ENCODE measurements at regions not wholly inside any gene's neighbourhood (a gene's known extent, or its start where the extent isn't known, plus 50 kb on each side); places are given as distances from the start of the nearest gene placed in this dataset.

DNA sequence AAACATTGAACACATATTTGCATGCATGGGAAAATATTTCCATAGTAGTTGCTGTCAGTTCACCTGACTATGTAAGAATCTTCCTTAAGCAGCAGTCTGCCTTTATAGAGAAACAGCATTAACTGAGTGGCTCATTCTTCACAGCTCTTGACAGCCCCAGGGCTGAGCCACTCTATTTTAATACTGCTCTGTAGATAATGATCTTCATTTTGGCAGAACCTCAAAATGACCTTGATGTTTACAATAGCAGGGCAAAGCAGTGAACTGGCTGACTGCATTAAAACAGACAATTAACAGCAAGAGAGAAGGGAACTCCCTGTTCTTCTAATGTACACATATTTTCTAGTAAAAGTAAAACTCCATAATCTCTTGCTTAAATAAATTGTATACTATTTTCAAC is 580.6 kb upstream of the SOX11 start:
- peak; percentile 73 for DNase-seq

DNA sequence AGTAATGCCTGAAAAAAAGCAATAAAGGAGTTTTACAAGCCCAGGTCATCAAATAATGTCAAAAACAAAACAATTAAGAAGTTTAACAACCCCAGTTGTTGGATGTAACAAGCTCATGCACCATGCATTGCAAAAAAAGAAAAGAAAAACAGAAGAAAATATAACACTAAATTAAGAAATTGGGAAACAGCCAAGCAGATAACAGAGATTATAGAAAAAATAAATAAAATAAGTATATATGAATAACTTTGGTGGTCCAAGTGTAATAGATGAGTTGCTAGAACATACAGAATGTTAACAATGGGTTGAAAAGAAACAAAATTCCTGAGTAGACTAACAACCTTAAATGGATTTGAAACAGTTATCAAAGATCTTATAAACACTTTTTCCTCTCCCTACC is 573.1 kb upstream of the SOX11 start:
- DNase-seq: no peak

DNA sequence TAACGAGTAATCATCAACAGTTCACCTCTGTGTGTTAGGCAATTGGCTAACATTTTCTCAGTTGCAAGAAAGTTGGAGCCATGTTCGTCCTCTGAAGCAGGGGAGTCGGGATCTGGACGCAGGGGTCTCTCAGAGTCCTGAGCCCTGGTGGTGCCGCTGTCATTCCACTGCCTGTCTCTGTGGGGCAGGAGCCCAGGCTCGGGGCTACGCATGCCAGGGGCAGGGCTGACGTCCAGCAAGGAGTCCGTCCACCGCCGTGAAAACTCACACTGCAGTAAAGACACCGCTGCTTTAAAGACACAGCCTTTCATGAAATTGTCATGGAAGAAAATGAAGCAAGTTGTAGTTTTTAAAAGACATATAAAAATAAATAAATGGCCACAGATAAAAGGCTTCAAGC is 571.1 kb upstream of the SOX11 start:
- no peak for DNase-seq

DNA sequence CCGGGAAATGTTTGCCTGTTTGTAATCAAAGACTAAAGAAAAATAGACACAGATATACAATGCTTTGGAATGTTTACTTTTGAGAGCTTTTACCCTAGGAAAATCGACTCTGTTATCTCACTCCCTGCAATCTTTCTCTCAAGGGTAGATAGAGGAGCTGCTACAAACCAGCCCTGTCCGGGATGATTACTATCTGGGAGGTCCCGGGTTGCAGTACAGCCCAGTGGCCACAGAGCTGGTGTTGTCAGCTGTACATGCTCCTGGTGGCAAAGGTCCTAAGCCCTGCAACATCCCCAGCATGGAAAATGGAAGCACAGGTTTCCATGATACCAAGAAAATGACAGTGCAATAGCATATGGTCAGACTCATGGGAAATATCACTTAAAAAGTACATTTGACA is 570.5 kb upstream of the SOX11 start:
- no peak for DNase-seq

DNA sequence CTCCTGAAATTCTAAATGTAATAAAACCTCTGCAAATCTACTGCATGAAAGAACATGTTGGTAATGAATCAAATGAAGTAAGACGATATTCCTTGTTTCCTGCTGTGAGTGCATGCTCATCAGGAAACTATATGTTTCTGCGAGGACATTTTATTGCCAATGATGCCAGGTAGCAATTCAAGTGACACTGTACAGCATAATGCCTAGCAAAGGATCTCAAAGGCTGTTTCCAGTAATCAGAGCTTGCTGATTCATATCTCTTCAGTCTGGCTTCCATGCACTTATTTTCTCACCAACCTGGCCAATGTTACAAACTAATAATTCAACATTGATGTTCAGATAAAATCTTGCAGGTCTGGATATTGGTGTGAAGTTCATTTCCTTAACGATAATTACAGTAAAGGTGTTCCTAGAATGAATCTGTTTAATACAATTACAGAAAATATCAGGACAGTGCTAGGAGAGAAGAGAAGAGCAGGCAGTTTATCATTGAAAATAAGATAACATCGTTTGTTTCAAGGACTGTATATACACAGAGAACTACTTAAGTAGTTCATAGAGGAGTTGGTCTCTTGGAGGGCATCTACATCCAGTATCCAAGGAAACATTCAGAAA is 568.5 kb upstream of the SOX11 start:
- peak; percentile 3 for DNase-seq

DNA sequence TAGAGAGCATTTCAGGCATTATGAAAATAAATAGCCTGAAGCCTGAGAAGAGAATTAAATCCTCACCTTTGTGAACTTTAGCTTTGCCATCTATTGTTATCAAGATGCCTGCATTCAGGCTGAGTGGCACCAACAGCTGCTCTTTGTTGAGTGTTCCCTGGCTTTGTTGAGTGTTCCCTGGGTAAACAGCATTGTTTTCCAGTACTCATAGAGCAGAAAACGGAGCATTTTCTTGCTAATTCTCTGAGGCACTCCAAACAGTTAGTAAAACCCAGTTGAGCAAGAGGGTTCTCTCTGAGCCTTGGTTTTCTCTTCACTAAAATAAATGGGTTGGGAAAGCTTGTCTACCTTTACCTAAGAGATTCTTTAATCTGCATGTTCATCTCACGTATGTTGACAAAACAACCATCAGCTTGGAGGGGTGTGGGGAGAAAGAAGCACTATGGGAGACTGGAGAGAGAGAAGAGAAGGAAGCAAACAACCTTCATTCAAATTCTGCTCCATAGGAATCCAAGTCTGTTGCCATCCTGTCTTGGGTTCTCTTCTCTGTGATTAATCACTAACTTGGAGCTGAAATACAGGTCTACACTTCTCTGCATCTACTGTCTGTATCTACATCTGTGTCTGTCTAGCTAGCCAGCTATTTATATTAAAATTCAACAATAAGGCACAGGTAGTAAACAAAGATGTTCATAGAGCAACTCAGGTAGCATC is 567.0 kb upstream of the SOX11 start:
- DNase-seq: peak; percentile 75

DNA sequence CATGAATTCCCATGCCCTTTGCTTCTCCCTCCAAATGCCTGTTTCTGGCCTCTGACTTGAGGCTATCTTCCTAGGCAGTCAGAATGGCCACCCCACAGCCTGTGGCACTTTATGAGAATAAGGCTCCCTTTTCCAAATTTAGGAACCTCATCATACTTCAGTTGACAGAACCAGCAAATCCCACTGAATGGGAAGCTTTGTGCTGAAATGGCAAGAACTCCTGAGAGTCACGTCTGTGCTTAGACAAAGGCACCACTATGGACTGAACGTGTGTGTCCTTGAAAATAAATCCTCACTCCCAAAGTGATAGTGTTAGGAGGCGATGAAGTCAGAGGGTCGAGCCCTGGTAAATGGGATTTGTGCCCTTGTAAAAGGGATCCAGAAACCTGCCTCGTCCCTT is 559.9 kb upstream of the SOX11 start:
- no peak for DNase-seq

DNA sequence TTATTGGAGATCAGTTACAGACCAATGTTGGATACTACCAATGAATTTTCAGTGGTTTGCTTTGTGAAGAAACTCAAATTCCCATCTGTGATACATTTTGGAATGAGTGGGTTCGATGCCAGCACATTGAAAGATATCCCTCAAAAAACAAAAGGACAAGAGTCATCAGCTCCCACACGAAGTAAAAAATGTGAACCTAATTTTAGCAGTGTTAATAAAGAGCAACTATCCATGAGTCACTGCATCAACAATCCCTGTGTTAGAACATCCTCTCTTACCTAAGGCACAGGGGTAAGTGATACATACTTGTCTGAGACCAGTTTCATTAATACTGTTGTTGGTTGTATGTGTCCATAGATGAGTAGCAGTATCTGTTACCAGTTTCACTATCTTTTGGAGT is 551.8 kb upstream of the SOX11 start:
- DNase-seq: no peak

DNA sequence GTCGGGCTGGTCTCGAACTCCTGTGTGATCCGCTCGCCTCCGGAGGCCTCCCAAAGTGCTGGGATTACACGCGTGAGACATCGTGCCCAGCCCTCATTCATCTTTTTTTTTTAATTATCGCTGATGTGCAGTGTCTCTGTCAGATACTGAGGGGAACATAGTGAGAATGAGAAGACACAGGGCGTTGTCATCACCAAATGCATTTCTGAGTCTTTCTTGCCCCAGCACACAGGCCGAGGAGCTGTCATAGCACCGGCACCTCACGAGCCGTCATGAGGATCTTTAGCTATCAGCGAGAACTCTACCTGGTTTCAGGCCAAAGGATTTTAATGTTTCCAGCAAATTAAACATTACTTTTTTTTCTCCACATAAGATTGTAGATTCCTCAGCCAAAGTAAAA is 548.0 kb upstream of the SOX11 start:
- no peak for DNase-seq

DNA sequence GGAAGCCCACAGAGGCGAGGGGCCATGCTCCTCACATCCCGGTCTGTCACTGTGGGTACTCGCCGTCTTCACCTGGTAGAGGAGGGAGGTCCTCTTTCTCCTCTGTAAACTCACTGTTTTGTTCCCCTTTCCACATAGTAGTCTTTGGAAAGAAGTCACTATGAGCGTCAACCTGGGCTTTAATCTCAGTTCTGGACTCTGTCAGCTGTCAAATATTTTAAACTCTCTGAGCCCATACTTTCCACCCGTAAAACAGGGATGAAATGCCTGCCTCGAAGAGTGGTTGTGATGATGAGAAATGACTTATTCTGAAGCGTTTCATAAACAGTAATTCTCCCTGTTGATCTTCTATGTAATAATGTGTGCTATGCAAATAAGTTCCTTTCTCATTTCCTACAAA is 547.1 kb upstream of the SOX11 start:
- no peak for DNase-seq

DNA sequence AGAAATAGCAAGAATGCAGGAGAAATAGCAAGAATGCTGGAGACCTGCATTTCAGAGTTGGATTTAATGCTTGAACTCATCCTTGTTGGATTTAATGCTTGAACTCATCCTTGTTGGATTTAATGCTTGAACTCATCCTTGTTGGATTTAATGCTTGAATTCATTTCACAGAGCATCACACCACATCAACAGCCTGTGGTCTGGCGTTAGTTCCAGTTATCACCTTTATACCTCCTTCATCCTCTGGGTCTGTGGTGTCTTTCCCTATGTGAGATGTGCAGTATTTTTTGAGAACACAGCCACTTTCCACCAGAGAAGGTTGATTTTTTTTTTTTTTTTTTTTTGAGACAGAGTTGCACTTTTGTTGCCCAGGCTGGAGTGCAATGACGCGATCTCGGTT is 546.4 kb upstream of the SOX11 start:
- DNase-seq: no peak

DNA sequence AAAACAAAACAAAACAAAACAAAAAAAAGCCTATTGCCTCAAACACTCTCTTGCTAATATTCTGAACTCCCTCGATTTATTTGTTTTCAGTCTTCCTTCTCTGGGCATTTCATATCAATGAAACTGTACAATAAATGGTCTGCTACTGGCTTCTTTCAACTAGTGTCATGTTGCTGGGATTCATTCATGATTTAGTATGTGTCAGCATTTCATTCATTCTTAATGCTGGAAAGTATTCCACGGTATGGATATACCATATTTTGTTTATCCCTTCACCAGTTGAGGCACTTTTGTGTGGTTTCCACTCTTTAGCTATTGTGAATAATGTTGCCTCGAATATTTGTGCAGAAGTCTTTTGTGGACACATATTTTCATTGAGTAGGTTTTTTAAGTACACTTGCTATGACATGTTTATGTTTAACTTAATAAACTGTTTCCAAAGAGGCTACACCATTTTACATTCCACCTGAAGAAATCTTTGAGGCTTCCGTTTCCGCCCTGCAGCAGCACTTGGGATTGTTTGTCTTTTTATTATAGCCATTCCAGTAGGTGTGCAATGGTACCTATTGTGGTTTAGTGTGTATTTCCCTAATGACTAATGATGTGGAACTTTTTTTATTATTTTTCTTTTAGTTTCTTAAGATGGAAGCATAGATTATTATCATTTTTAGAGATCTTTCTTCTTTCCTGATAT is 543.6 kb upstream of the SOX11 start:
- DNase-seq: no peak

DNA sequence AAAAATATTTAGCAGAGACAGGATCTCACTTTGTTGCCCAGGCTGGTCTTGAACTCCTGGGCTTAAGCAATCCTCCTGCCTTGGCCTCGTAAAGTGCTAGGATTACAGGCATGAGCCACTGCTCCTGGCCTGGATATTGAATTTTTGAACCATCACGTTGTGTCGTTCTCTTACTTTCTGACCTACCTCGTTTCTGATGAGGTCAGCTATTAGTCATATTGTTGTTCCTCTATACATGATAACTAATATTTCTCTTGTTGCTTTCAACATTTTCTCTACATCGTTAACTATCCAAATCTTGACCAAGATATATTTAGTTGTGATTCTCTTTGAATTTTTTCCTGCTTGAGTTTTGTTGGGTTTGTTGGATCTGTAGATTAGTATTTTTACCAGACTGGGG is 541.3 kb upstream of the SOX11 start:
- DNase-seq: no peak

DNA sequence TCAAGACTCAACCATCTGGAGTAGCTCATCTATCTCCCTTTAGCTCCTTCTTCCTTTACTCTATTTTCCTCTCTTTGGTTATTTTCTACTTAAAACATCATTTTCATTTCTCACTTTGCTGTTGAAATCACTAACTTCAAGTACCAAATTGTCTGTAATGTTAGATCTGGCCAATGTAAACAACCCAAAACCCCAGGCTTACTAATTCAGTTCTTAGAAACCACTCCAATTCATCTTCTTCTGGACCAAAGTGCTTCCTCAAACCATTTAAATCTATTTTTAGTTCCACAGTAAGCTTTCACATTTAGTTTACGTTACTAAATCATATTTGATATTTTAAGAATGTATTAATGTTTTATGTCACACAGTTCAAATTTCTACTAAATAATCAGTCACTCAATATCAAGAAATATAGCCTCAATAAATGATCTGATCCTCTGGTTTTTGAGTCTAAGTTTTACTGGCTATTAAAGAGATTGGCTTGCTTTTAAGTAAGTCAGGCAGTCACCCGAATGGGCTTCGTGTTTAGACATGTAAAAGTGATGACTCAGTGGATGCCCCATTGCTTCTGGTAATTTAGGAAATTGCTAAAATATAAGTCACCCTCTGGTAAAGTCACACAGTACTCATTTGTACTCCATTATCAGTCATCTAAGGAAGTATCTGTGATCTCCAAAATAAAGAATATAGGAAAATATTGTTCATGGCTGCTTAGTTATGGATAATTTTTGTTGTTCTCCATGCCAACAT is 527.2 kb upstream of the SOX11 start:
- DNase-seq: no peak

DNA sequence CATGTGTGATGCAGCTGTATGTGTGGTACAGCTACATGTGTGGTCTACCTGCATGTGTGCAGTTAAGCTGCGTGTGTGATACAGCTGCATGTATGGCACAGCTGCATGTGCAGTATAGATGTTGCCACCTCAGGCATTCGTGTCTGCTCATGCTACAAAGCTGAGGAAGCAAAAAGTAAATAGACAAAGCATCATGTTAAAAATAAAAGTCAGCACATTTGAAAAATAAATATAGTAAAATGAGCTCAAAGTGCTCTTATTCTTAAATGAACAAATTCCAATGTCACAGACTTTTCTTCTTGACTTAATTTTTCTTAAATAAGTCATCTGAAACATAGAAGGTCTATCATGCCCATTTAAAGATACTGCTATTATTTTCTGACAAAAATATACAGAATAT is 519.3 kb upstream of the SOX11 start:
- no peak for DNase-seq

DNA sequence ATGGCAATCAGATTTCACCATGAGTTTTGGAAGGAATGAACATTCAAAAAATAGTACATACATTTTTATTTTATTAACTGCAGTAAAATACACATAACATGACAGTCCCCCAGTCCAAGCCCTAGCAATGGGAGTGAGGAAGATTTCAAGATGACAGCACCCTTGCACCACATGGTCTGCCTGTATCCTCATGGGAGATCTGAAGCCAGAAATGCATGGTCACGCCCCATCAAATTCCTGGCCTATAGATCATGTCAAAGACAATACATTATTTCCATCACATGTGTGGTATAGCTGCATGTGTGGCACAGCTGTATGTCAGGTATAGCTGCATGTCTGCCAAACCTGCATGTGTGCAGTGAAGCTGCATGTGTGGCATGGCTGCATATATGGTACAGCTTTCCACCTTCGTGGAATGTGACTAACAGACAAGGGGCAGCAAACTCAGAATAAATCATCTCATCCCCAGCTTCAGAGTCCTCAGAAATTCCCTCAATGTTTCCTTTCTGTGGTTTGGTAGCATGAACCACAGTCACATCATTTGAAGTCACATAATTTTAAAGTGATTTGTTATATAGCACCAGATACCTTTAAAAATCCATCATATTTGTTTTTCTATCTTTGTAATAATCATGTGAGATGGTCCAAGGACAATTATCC is 518.2 kb upstream of the SOX11 start:
- no peak for DNase-seq

DNA sequence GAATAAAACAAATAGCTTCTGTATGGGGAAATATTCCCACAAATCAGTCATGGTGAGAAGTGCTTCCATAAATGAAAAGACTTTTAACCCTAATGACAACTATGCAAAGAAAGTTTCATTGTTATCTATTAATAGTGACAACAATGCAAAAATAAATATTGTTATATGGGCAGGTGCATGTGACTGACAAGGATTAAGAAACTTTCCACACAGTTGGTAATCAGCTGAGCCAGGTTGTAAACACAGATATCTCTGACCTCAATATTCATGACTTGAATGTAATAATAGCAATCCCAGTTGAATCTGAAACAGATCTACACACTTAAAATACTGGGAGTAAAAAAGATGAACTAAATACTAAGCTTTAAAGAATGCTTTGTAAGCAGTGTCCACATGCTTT is 517.0 kb upstream of the SOX11 start:
- DNase-seq: no peak

DNA sequence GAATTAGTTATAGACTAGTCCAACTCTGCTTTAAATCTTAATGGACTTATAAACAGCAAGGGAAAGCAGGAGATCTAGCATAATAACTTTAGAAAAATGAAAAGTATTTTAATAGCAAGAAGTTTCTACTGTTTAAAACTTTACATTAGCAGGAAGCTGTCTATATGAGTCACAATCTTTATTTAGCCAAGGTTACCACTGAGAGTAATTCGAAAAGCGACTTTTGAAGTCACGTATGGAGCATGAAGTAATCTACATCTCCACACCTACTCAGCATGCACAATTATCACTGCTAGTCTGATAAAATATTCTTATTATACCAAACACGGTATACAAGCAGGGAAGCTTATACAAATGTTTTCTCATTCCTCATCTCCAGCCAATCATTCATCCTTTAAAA is 515.4 kb upstream of the SOX11 start:
- DNase-seq: no peak

DNA sequence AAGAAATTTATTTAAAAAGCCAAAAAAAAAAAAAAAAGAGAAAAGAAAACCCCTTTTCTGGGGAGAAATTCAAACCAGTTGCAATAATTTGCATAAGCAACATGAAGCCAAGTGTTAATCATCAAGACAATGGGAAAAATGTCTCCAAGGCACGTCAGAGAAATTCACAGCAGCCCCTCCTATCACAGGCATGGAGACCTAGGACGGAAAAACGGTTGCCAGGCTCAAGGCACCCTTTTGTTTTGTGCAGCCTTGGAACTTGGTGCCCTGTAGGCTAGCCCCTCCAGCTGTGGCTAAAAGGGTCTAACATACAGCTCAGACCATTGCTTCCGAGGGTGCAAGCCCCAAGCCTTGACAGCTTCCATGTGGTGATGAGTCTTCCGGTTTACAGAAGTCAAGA is 509.2 kb upstream of the SOX11 start:
- no peak for DNase-seq

DNA sequence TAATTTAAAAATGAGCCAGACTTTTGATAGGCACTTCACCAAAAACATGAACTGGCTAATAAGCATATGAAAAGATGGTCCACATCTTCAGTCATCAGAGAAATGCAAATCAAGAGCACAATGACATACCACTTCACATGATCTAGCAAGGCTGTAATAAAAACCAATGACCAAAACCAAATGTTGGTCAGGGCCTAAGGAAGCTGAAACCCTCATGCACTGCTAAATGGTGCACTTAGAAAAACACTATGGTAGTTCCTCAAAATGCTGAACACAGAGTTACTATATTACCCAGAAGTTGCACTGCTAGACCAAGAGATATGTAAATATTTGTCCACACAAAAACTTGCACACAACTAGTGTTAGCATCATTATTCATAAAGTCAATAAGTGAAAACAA is 504.9 kb upstream of the SOX11 start:
- DNase-seq: no peak

DNA sequence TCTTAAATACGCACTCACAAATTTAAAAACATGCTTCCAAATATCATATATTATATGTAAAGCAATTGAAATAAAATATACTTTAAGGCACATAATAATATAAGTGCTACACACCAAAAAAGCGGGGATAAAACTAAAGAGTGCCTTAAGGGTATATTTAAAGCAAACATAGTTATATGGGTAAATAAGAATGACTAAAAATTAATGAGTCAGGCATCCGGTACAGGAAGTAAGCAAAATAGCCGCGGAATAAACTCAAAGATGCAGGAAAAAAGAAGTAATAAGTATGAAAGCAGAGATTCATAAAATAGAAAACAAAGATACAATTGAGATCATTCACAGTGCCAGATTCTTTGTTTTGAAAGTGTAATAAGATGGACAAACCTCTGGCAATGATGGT is 503.5 kb upstream of the SOX11 start:
- DNase-seq: no peak

DNA sequence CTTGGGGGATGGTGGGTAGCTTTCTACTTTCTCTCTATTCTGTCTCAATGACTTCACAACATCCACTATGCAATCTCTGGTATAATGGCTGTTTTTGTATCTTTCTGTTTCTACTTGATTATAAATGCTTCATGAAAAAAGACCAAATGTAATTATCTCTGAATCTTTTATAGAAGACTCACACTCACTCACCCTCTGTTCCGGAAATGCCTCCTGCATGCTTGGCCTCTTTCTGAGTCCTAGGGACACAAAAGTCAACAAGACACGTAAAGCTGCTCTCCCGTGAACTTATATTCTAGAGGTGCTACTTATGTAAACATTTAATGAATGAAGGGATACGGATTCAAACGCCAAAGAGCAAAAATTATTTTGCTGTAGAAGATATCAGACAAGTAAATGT is 502.2 kb upstream of the SOX11 start:
- DNase-seq: no peak

DNA sequence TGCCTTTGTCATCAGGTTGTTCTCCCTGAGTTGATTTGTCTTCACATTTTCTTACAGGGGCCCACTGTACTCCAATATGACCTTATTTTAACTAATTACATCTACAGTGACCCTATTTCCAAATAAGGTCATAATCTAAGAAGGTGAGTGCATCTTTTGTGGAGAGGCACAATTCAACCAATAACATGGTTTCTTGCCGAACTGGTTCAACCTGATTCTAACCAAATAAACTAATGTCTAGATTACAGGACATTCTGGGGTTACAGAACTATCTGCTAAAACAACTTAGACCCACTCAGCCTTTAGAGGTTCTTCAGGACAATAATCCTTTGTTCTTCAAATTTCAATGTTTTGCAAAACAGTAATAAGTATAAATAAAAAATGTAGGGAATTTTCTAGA is 496.5 kb upstream of the SOX11 start:
- peak; percentile 15 for DNase-seq

Measured in NCI-H2029 (cell line).